GM21367 (cell line): ENCODE measurements at regions not wholly inside any gene's neighbourhood (a gene's known extent, or its start where the extent isn't known, plus 50 kb on each side); places are given as distances from the start of the nearest gene placed in this dataset.
A peak's percentile ranks its signal among the peaks of the same experiment; 100 is the strongest.

ENCODE experiments used
- ATAC-seq: cut with Tn5 transposase; IDR thresholded peaks from one replicate; pipeline ENCODE4 v1.9.1; 2021; ENCODE audit not compliant: unreplicated experiment

DNA sequence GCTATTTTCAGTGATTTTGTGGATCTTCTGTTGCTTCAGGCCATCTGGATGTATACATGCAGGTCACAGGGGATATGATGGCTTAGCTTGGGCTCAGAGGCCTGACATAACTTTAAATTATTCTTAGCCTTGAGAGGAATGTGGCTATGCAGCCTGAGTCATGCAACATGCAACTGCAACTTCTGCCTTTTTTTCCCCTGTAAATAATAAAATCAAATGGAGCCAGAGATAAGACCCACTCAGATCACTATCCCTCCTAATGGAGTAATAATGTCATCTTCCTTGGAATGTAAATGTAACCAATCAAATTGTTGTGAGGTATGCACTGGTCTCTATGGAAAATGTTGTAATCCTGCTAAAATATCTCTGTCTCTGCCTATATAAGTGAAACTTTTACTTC, 54.9 kb downstream of the MAGEB17 start:
- ATAC-seq = no peak

DNA sequence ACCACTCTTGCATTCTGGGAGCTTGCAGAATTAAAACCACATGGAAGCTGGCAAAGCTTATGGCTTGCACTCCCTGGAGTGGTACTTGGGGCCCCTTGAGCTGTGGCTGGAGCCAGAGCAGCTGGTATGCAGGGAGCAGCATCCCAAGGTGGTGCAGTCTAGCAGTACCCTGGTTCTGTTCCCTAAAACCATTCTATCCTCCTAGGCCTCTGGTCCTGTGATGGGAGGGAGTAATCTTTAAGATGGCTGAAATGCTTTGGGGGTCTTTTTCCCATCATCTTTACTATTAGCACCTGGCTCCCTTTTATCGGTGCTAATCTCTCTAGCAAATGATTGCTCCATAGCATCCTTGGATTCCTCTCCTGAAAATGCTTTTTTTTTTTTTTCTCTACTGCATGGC, 56.1 kb downstream of the MAGEB17 start:
- no peak for ATAC-seq

DNA sequence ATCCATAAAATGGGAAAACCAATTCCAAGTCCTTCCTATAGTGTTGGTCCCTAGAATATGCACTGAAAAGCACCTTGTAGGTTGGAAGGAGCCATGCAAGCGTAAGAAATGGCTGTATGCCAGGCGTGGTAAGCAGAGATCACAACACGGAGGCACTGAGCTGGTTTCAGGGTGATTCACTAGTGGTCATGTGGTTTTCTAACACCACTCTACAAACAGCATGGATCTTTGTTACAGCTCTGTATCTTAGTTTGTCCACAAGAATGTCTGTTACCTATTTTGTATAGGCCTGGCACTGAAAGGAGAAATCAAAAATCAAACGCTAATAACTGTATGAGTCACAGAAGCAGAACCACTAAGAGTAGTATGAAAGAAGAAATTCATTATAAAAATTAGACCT, 71.9 kb downstream of the MAGEB17 start:
- peak; percentile 57 for ATAC-seq

DNA sequence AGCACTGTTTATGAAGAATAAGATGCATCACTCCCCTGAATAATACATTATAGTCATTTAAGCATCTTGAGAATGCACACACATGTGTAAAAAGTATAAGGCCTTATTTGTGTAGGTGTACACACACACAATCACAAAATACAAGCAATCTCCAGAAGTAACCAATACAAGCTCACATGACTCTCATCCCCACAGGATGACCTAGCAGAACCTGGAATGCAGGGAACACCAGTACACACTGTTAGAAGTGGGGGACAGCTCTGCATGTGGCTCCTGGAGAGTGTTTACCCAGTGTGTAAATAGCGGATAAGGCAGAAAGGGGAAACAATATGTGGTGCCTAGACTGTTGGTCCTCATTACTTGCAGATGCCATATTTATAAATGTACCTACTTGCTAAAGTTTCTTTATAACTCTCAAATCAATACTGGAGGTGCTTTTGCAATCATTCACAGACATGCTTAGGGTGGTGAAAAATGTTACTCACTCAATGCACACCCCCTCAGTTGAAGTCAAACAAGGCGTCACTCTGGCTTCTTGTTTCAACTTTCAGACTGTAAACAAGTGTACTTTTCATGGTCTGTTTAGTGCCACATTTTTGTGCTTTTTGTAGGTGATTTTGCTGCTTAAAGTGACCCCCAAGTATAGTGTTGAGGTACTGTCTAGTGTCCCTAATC, 73.1 kb downstream of the MAGEB17 start:
- no peak for ATAC-seq

DNA sequence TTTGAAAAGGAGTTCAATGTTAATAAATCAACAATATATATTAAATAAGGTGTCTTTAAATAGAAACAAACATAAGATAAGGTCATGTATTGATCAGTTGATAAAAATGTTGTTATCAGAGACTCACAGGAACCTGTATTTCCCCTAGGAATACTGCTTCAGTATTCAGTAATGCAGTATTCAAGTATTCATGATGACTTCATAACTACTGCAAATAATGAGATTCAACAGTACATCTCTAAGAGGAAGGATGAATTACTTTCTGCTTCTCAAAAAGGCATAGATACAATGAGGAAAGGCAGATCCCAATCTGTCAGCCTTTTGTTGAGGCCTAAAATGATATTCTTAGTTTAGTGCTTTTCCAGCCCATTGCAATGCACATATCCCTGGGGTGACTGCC, 73.7 kb downstream of the MAGEB17 start:
- no peak for ATAC-seq

DNA sequence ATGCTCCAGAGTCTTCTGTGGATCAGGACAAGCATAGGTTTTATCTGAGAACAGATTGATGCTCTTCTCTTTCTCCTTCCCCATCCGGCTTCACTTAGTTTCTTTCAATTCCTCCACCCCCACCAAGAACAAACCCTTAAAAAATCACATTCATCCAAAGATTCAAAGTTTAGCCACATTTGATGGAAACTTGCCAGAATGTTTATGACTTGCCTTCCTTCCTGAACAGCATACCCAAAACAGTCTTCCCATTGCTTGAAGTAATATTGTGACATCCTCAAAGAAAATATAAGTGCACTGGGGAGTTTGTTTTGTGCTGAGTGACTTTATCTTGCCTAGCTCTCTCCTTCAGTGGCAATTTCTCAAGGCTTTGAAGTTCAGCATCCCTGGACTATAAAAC, 83.0 kb downstream of the MAGEB17 start:
- ATAC-seq = no peak

DNA sequence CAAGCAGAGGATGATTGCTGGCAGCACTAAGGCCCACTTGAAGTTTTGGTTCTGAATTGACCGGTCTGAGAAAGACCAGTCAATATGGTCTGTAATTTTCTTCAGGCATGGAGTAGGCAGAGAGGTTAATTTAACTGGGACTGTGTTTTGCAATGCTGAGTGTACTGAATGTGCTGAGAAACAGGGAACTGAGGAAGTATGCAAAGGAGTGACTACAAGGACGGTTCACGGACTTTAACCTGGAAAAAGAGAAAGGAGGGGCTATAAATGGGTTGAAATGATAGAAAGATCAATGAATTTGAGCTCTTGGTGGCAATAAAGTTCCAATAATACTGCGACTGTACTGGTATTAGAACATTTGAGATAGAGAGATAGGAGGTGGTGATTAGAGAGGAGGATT, 84.5 kb downstream of the MAGEB17 start:
- ATAC-seq = no peak

DNA sequence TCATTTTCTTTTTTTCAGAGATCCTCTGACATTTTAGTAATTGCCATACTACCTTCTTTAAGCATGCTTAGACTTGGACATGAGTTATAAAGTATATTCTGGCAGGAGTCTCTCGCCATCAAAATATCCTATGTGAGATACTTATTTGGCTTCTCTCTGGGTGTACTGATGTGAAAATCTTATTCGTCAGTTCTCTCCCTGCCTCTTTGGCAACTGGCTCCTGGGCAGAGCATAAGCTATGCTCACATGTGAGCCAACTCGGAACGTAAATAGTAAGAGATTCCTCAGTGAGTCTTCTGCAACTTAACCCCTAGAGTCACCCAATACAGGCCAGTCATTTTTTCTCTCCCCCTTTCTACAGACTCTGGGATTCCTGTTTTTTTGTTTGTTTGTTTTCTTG, 91.6 kb downstream of the MAGEB17 start:
- no peak for ATAC-seq

DNA sequence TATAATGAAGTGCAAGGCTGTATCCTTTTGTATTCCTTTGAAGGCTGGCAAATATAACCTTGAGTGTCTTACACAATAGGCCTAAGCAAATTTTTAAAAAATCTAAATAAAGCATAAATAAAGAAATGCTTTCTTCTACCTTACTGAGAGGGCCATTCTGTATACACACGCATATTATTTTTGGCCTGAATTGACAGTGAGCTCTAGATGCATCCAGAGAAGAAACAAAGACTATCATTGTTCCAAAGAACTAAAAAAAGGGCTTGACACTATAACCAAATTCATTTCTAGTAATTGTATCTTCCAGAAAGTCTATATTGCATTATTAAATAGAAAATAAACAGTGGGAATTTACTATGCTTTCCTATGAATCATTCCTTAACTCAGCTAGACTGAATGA, 100.2 kb downstream of the MAGEB17 start:
- no peak for ATAC-seq

DNA sequence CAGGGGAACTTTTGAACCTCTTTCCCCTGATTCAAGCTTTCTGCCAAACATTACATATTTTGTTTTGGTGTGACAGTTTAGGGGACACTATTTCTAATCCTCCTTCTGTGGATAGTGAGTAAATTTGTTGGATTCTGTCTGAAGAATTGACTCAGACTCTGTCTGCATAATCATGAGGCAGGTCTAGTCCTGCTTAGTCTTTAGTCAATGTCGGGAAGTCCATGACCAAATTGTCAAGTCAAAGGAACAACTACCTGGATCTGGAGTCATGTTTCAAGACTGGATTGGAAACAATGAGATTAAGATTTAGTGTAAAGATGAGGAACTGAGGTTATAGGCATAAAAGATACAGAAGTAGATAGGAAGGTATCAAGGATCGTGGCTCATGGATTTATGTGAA, 100.9 kb downstream of the MAGEB17 start:
- ATAC-seq = no peak

DNA sequence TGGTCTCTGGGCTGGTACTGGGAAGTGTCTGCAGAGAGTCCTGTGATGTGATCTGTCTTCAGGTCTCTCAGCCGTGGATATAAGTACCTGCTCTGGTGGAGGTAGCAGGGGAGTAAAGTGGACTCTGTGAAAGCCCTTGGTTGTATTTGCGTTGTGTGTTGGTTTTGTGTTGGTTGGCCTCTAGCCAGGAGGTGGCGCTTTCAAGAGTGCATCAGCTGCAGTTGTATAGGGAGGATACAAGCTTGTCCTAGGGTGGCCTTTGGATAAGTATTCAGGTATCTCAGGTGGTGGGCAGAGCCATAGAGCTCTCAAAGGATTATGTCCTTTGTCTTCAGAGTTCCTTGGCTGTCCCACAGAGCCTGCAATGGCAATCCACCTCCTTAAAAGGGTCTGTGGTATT, 111.6 kb downstream of the MAGEB17 start:
- no peak for ATAC-seq

DNA sequence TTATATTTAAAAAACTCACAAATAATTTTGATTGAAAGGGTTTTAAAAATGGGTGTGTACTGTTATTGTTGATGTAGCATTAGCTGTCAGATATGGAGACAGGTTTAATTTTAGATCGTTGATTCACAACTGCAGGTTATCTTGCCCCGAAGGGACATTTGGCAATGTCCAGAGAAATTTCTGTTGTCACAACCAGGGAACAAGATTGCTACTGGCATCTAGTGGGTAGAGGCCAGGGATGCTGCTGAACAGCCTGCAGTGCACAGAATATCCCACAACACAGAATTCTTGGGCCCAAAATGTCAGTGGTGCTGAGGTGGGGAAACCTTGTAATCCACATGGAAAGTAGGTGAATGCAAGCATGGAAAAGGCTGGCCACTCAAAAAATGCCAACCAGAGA, 114.9 kb downstream of the MAGEB17 start:
- ATAC-seq = no peak

DNA sequence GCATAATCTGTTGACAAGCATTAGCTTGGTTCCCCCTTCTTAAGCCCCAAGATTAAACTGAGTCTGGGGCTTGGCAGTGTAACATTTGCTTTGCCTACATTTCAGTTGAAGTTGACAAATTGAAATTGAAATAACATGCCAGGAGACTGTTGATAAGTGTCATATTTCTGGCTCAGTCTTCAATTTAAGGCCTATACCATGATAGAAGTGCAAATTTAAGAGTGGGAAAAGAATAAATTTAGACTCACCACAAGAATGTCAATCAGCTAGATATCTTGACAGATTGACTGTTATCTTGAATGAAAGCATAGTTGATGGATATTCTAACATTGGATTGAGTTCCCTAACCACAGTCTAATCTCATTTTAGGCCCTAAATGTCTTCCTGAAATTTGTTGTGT, 117.6 kb downstream of the MAGEB17 start:
- ATAC-seq = no peak

DNA sequence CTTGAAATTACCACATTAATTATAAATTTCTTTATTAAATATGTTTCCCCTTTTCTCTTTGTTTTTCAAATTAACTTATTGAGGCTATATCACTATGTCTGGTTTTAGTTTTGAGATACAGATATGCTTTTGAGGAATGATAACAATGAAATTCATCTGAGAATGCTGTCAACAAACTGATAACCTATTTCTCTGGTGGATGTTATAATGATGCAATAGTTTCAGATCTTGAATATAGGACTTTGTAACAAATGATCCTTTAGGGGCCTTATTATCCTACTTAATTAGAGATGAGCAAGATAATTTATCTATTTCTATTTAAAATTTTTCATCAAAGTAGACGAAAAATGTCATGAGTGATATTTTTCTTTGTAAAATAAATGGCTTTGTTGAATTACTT, 123.7 kb downstream of the MAGEB17 start:
- ATAC-seq = no peak

DNA sequence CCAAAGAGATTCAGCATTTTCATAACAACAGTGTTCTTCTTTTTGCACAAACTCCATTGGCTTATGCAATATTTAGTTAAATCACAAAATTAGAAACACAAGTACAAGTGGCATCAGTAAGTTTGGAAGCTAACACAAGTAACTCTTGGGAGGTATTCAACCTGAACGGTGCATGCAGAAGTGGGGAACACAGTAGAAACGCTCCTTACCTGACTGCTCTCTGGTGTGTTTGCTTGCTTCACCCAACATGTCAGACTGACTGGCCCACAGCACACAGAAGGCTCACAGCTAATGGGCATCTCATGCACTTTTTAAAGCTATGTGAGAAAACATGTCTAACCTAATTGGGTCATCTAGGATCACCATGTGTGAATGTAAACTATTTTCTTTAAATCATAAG, 133.6 kb downstream of the MAGEB17 start:
- ATAC-seq = no peak

DNA sequence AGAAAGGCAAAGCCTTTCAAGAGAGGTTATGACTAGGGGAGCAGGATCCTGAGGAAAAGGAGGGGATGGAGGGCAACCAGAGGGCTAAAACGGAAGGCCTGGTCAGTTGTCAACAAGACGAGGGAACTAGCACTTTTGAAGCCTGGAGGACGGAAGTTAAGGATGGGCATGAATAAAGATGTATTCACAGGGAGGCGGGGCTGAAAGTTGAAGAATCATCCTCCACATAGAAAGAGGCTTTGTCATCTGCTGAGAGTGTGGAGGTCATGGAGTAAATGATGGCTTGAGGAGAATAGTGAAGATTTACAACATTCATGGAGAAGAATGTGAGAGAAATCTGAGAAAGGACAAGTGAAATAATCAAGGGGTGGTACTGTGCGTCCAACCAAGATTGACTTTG, 137.5 kb downstream of the MAGEB17 start:
- no peak for ATAC-seq

DNA sequence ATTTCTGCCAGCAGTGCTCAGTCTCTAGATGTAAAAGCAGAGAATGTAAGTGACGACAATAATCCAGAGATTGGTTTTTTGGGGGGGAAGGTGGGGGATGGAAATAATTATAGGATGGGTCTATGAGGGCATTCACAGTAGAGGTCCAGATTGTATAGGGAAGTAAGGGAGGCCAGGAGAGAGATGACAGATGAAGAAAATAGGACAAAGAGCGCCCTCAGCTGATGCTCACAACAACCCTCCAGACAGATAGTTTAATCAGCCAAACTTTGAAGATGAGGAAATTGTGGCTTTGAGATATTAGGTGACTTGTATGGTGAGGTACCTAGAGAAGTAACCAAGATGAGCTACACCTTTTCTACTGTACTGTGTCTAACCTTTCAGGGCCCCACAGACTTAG, 137.9 kb downstream of the MAGEB17 start:
- ATAC-seq = no peak

DNA sequence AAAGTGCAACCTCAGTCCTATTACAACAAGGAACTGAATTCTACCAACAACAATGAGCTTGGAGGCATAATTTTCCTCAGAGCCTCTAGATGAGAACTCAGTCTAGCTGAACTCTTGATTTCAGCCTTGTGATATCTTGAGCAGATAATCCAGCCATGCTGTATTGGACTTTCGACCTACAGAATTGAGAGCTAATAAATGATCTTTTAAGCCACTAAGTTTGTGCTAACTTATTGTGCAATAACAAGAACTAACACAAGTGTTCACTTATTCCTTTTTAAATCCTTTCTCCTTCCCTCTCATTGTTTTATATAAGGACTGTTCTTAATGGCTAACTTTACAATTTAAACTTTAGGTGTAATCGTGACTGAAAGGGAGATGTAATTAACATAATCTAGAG, 140.7 kb downstream of the MAGEB17 start:
- ATAC-seq = no peak

DNA sequence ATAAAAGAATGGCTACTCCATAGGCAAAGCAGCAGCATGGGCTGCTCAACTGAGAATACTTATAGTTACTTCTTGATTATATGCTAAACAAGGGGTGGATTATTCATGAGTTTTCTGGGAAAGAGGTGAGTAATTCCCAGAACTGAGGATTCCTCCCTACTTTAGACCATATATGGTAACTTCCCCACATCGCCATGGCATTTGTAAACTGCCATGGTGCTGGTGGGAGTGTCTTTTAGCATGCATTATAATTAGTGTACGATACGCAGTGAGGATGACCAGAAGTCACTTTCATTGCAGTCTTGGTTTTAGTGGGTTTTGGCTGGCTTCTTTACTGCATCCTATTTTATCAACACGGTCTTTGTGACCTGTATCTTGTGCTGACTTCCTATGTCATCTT, 141.5 kb downstream of the MAGEB17 start:
- ATAC-seq = no peak

DNA sequence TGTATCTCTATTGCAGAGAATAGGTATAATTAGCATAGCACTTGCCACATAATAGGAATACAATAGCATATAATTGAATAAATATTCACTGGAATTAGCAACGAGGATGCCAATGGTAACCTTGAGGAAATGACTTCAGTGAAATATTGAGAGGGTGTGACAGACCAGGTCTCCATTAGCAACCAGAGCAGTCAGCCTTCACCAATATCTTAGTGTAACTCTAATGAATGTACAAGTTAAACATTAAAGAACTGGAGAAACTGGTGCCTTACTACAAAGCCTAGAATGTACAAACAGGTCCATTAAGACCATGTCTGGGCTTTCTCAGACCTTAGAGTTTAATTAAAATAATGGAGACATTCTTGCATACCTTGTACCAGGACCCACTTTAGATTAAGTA, 143.0 kb downstream of the MAGEB17 start:
- no peak for ATAC-seq

DNA sequence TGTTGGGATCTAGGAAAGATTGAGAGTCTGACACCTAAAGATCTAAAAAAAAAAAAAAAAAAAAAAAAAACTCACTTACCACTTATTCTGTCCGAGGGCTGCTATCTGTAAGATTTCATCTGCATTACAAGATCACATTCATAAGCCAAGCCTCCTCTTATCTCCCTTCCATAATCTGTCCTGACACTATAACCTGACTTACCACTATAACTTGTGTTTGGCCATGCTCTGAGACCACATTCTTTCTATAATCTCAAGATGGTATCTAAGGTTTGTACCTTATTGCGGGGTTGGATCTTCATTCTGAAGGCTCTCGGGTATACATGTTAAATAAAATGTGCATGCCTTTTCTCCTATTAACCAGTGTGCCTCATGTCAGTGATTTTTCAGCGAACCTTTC, 144.4 kb downstream of the MAGEB17 start:
- no peak for ATAC-seq

DNA sequence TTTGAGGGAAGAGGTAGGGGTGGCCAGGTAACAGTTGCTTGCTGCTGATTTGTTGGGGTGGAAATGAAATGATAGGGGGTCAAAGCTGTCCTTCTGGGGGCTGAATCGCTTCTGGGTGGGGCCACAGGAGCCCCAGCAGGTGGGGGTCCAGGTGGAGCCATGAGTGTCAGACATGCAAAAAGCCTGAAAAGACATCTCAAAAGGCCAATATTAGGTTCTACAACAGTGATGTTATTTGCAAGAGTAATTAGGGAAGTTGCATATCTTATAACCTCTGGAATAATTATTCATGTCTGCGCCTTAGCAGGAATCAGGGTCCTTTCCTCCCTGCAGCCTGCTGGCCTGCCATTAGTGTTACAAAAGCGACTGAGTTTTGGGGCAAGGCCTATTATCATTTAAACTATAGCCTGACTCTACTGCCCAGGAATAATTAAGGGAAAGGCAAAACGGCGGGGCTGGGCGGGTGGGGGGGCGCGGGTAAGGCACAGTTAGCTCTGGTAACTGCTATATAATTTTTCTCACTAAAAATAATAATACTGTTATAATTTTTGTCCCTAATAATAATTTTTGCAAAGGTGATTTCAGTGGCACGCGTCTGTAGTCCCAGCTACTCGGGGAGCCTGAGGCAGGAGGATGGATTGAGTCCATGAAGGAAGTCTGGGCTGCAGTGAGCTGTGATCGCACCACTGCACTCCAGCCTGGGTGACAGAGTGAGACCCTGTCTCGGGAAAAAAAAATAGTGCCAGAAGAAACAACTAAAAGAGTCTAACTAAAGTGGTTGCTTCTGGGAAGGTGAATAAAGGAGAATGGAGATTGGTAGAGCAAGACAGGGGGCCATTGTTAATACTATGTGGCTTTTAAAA, 145.7 kb downstream of the MAGEB17 start:
- no peak for ATAC-seq

DNA sequence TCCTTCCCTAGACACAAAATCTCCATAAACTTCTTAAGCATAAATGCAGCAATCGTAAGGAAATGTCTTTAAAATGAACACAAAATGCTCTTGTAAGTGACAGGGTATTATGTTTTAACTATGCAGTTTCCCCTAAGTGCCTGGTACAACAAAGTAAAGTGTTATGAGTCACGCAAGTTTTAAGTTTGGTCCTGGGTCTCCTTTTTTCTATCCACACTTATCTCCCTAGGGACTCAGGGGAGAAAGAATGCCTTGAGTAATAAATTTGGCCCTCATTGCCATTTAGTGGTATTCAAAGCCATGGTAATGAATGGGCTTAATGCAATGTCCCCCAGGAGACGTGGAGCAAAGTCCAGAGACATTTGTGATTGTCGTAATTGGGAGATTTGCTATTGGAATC, 149.1 kb downstream of the MAGEB17 start:
- no peak for ATAC-seq
